A549 (cell line): ENCODE measurements at regions not wholly inside any gene's neighbourhood (a gene's known extent, or its start where the extent isn't known, plus 50 kb on each side); places are given as distances from the start of the nearest gene placed in this dataset.

Experiments
- ATAC-seq, 2 experiments: fragments of 200-7000 bp in 1 of 2; fragments of >200 bp in 1 of 2; cut with Nextera tagmentation in 1 of 2; cut with Tn5 transposase in 1 of 2; 3 replicates each; pipeline versions ENCODE4 v1.8.0 to v1.9.1; 2018 to 2020; ENCODE audit warnings: mild to moderate bottlenecking in 1 of 2, moderate library complexity in 1 of 2
- CTCF ChIA-PET: fragments of 300-600 bp; sonication (Branson Sonifier 250); formaldehyde crosslinking; extraction: SDS; loops from one replicate; lab custom pipeline; 2021; ENCODE audit warnings: antibody characterized with exemption, inconsistent platforms; lab: Yijun Ruan, JAX
- POLR2A ChIA-PET: fragments of 350-600 bp; formaldehyde crosslinking; extraction: SDS; loops from one replicate; lab custom pipeline; 2021; ENCODE audit warnings: antibody characterized with exemption, inconsistent platforms; lab: Yijun Ruan, JAX
- DNase-seq, 2 experiments: peaks; one replicate each; pipeline versions ENCODE4 v3.0.0 to v3.0.0-alpha.2; 2011 to 2016; ENCODE audit warnings: low read depth in 1 of 2, low spot score in 1 of 2
- FAIRE-seq: peaks from 2 replicates; lab custom pipeline; 2011; peaks lifted over from hg19 to GRCh38; lab: Jason Lieb, UNC
- H3K27ac ChIP-seq, 2 experiments: fragments of >200 bp; sonication (Bioruptor Twin); formaldehyde crosslinking; 3 replicates each; pipeline ENCODE4 v1.5.1; 2016 to 2017
- H3K4me1 ChIP-seq: fragments of >200 bp; sonication (Bioruptor Twin); formaldehyde crosslinking; 3 replicates; pipeline ENCODE4 v1.6.1; 2016
- H3K4me2 ChIP-seq: fragments of >200 bp; sonication (Bioruptor Twin); formaldehyde crosslinking; 3 replicates; pipeline ENCODE4 v1.6.1; 2016
- H3K4me3 ChIP-seq: fragments of >200 bp; sonication (Bioruptor Twin); formaldehyde crosslinking; 3 replicates; pipeline ENCODE4 v1.5.1; 2016
- H3K9me3 ChIP-seq: fragments of >200 bp; sonication (Bioruptor Twin); formaldehyde crosslinking; 3 replicates; pipeline ENCODE4 v1.6.1; 2016
- CEBPB ChIP-seq, 2 experiments: fragments of >200 bp in 1 of 2; sonication (Bioruptor Twin) in 1 of 2; formaldehyde crosslinking in 1 of 2; IDR thresholded peaks; 2 replicates each; pipeline ENCODE4 v1.6.1; 2012 to 2016
- CHD2 ChIP-seq: fragments of 150-350 bp; IDR thresholded peaks from 2 replicates; pipeline ENCODE4 v1.6.1; 2014; ENCODE audit warnings: low read length; ENCODE audit not compliant: partially characterized antibody
- CHD4 ChIP-seq: fragments of 200-600 bp; sonication (generic); IDR thresholded peaks from 2 replicates; pipeline ENCODE4 v1.6.1; 2016; ENCODE audit warnings: antibody characterized with exemption, mild to moderate bottlenecking, borderline replicate concordance
- E2F6 ChIP-seq: IDR thresholded peaks from 2 replicates; pipeline ENCODE4 v1.6.1; 2012; ENCODE audit warnings: low read depth, borderline replicate concordance
- EHF ChIP-seq: fragments of 250-450 bp; sonication (Bioruptor Pico); IDR thresholded peaks from 2 replicates; pipeline ENCODE4 v1.5.0; 2020; ENCODE audit warnings: mild to moderate bottlenecking
- EP300 ChIP-seq, 2 experiments: fragments of >200 bp; sonication (Bioruptor Twin); formaldehyde crosslinking; IDR thresholded peaks; 2 replicates in 1 of 2; 3 replicates in 1 of 2; pipeline ENCODE4 v1.6.1; 2016 to 2017
- FOSL2 ChIP-seq, 2 experiments: fragments of 450-650 bp in 1 of 2; fragments of >200 bp in 1 of 2; sonication (Bioruptor Twin) in 1 of 2; formaldehyde crosslinking; IDR thresholded peaks; 2 replicates each; pipeline versions ENCODE4 v1.5.0 to v1.6.1; 2016 to 2020; ENCODE audit warnings: mild to moderate bottlenecking in 1 of 2, moderate library complexity in 1 of 2
- GATA3 ChIP-seq: IDR thresholded peaks from 2 replicates; pipeline ENCODE4 v1.6.1; 2012; ENCODE audit warnings: borderline replicate concordance
- HDAC2 ChIP-seq: fragments of 200-600 bp; sonication (generic); IDR thresholded peaks from 2 replicates; pipeline ENCODE4 v1.6.1; 2016
- HEYL ChIP-seq: fragments of 250-450 bp; sonication (Bioruptor Pico); IDR thresholded peaks from 2 replicates; pipeline ENCODE4 v1.8.0; 2021; ENCODE audit warnings: mild to moderate bottlenecking, moderate library complexity
- HOXA7 ChIP-seq: fragments of 250-450 bp; sonication (Bioruptor Pico); IDR thresholded peaks from 2 replicates; pipeline ENCODE4 v1.5.0; 2020; ENCODE audit warnings: mild to moderate bottlenecking, moderate library complexity
- JUN ChIP-seq, 2 experiments: fragments of >200 bp; sonication (Bioruptor Twin); formaldehyde crosslinking; IDR thresholded peaks; 2 replicates in 1 of 2; 3 replicates in 1 of 2; pipeline ENCODE4 v1.6.1; 2016 to 2017
- KDM1A ChIP-seq: fragments of 200-600 bp; sonication (generic); IDR thresholded peaks from 2 replicates; pipeline ENCODE4 v1.6.1; 2016; ENCODE audit warnings: low read depth, mild to moderate bottlenecking
- KDM5A ChIP-seq: fragments of 200-600 bp; sonication (generic); IDR thresholded peaks from 2 replicates; pipeline ENCODE4 v1.6.1; 2016; ENCODE audit warnings: antibody characterized with exemption, mild to moderate bottlenecking
- MAFK ChIP-seq: fragments of 450-650 bp; IDR thresholded peaks from 2 replicates; pipeline ENCODE4 v1.6.1; 2014; ENCODE audit not compliant: partially characterized antibody
- MAX ChIP-seq: IDR thresholded peaks from 2 replicates; pipeline ENCODE4 v1.6.1; 2012
- MAZ ChIP-seq: fragments of 150-350 bp; IDR thresholded peaks from 2 replicates; pipeline ENCODE4 v1.6.1; 2014; ENCODE audit warnings: antibody characterized with exemption, low read depth, low read length, borderline replicate concordance
- MYC ChIP-seq: IDR thresholded peaks from 2 replicates; pipeline ENCODE4 v1.6.1; 2012; ENCODE audit warnings: mild to moderate bottlenecking, inconsistent platforms, low read length, improper control_type of control experiment, borderline replicate concordance
- NFE2L2 ChIP-seq: fragments of 150-350 bp; conservative IDR thresholded peaks from 2 replicates; pipeline ENCODE4 v1.6.1; 2014; ENCODE audit warnings: low read length
- PHF8 ChIP-seq: fragments of 200-600 bp; sonication (generic); IDR thresholded peaks from 2 replicates; pipeline ENCODE4 v1.6.1; 2016; ENCODE audit warnings: low read depth, mild to moderate bottlenecking, antibody characterized with exemption, moderate library complexity, borderline replicate concordance
- POLR2AphosphoS2 ChIP-seq: conservative IDR thresholded peaks from 2 replicates; pipeline ENCODE4 v1.6.1; 2012; ENCODE audit warnings: low read length, improper control_type of control experiment, inconsistent platforms
- RARB ChIP-seq: fragments of 250-450 bp; sonication (Bioruptor Pico); IDR thresholded peaks from 2 replicates; pipeline ENCODE4 v1.8.0; 2021; ENCODE audit warnings: mild to moderate bottlenecking, moderate library complexity
- RCOR1 ChIP-seq: fragments of 150-350 bp; IDR thresholded peaks from 2 replicates; pipeline ENCODE4 v1.6.1; 2014; ENCODE audit warnings: antibody characterized with exemption, low read length, low read depth
- RNF2 ChIP-seq: fragments of 200-600 bp; sonication (generic); IDR thresholded peaks from 2 replicates; pipeline ENCODE4 v1.6.1; 2016; ENCODE audit warnings: low read depth, mild to moderate bottlenecking, antibody characterized with exemption, moderate library complexity, borderline replicate concordance
- ZSCAN20 ChIP-seq: fragments of 250-450 bp; sonication (Bioruptor Pico); IDR thresholded peaks from 2 replicates; pipeline ENCODE4 v1.8.0; 2022; ENCODE audit warnings: mild to moderate bottlenecking, moderate library complexity
- WGBS: methylation state at CpG from one replicate; pipeline ENCODE4 v1.1.6; 2017; ENCODE audit errors: missing lambda C conversion rate; 5-methylcytosine and 5-hydroxymethylcytosine counted together
- TF ChIP-seq, protein P1 (sequence below): fragments of 250-450 bp; sonication (Bioruptor Pico); IDR thresholded peaks from 2 replicates; pipeline ENCODE4 v1.5.0; 2020; ENCODE audit warnings: low read depth, mild to moderate bottlenecking, moderate library complexity

GRCh38 chr13:76379341-76380105 is 506.7 kb downstream of the KCTD12 start:
- Histone ChIP-seq H3K4me3 (no peak overlapping the region), H3K4me1 (no peaks in the 10 kb centered on the region)
- no peak for DNase-seq
- no peak for ATAC-seq
- TF ChIP-seq GATA3, result no peak
- no peak for TF ChIP-seq RNF2
- no peak for TF ChIP-seq KDM1A
- TF ChIP-seq, protein P1, sequence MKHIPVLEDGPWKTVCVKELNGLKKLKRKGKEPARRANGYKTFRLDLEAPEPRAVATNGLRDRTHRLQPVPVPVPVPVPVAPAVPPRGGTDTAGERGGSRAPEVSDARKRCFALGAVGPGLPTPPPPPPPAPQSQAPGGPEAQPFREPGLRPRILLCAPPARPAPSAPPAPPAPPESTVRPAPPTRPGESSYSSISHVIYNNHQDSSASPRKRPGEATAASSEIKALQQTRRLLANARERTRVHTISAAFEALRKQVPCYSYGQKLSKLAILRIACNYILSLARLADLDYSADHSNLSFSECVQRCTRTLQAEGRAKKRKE (CRISPR knock-in tag), result no peak
- no peak for TF ChIP-seq MAFK
- TF ChIP-seq MAX, result no peak
- TF ChIP-seq MYC, result no peak
- no peak for TF ChIP-seq JUN (IDR thresholded peaks at IDR 0.05)
- no peak for TF ChIP-seq CHD4
- no peak for TF ChIP-seq HEYL (CRISPR knock-in tag)
- TF ChIP-seq FOSL2 (IDR thresholded peaks at IDR 0.05), result no peak
- TF ChIP-seq FOSL2 (CRISPR knock-in tag; IDR thresholded peaks at IDR 0.05), result no peak
- no peak for TF ChIP-seq E2F6
- TF ChIP-seq EHF, result no peak
- no peak for TF ChIP-seq HDAC2
- TF ChIP-seq NFE2L2, result no peak
- no peak for TF ChIP-seq RARB
- TF ChIP-seq CEBPB (IDR thresholded peaks at IDR 0.05), result no peak
- TF ChIP-seq EP300 (IDR thresholded peaks at IDR 0.05), result no peak
- TF ChIP-seq HOXA7 (CRISPR knock-in tag), result no peak
- no peak for TF ChIP-seq ZSCAN20
- TF ChIP-seq, all 56 proteins: peak for 0
- WGBS, result 8% methylated on average over 4 of the region's 4 CpGs
- Histone ChIP-seq H3K4me2 (no peak overlapping the region), H3K9me3 (no peaks in the 10 kb centered on the region), H3K27ac (no peak overlapping the region)
- CTCF ChIA-PET, result no interaction called here
- POLR2A ChIA-PET, result no interaction called here
- no peak for FAIRE-seq

- Histone ChIP-seq H3K4me2 (no peak overlapping the region), H3K27ac (no peak overlapping the region), H3K9me3 (no peaks in the 10 kb centered on the region), H3K4me3 (no peak overlapping the region), H3K4me1 (no peaks in the 10 kb centered on the region)
- CTCF ChIA-PET, result no interaction called here
- FAIRE-seq (no peak), ATAC-seq (no peak)
- POLR2A ChIA-PET, result no interaction called here
- 29% methylated on average over 1 of the region's 1 CpG for WGBS
- TF ChIP-seq CEBPB (IDR thresholded peaks at IDR 0.05), result no peak
- no peak for TF ChIP-seq CHD2
- TF ChIP-seq RCOR1, result no peak
- no peak for TF ChIP-seq MAZ
- no peak for TF ChIP-seq PHF8
- TF ChIP-seq KDM5A, result no peak
- TF ChIP-seq POLR2AphosphoS2, result no peak
- TF ChIP-seq HOXA7 (CRISPR knock-in tag), result no peak
- TF ChIP-seq, all 56 proteins: peak for 0
- no peak for DNase-seq
Observed at GRCh38 chr13:76378767-76379166, 507.4 kb downstream of the KCTD12 start.
